ENCODE measurements at regions not wholly inside any gene's neighbourhood (a gene's known extent, or its start where the extent isn't known, plus 50 kb on each side); places are given as distances from the start of the nearest gene placed in this dataset.

GRCh38 chr11:96967616-96968015 lies 577.8 kb downstream of the JRKL start:
- no peaks in the 10 kb centered on the region for H3K36me3 ChIP-seq (ENCODE audit: control insufficient read depth in 2 of 2, extremely low read depth in 1 of 2, insufficient read depth in 2 of 2, low read length in 2 of 2)
- no peak for DNase-seq (ENCODE audit: low read depth, low spot score)
- H3K4me2 ChIP-seq (ENCODE audit: control insufficient read depth, extremely low read depth, insufficient read depth, low read depth, low read length) = no peak overlapping the region
- H3K9me1 ChIP-seq (ENCODE audit: control insufficient read depth, extremely low read depth, insufficient read depth, low read length) = no peaks in the 10 kb centered on the region
- no peaks in the 10 kb centered on the region for H3K27me3 ChIP-seq (ENCODE audit: control insufficient read depth, extremely low read depth, insufficient read depth, low read length)
- dilution Hi-C loops (cut with MboI; ENCODE audit: extremely low pct_ligation_motif_present, low sequenced_read_pairs) = no loop called here
- H3K79me2 ChIP-seq (ENCODE audit: control insufficient read depth, insufficient read depth, low read length) = no peaks in the 10 kb centered on the region
- H4K20me1 ChIP-seq (ENCODE audit: control insufficient read depth, extremely low read depth, insufficient read depth, low read length) = no peaks in the 10 kb centered on the region
- TF ChIP-seq EZH2 (IDR thresholded peaks at IDR 0.05; ENCODE audit: low read length) (no peak), CTCF (optimal IDR thresholded peaks at IDR 0.05 in 1 of 3, IDR thresholded peaks at IDR 0.05 in 1 of 3, conservative IDR thresholded peaks at IDR 0.05 in 1 of 3; ENCODE audit: extremely low read depth in 1 of 3, insufficient read depth in 2 of 3, low read length in 3 of 3) (no peak)
- H3K4me1 ChIP-seq (ENCODE audit: control insufficient read depth, extremely low read depth, insufficient read depth, low read length) = no peaks in the 10 kb centered on the region
- H3K9me3 ChIP-seq (ENCODE audit: control insufficient read depth, low read depth, low read length) = no peaks in the 10 kb centered on the region
- no peak overlapping the region for H3K9ac ChIP-seq (ENCODE audit: control insufficient read depth, extremely low read depth, insufficient read depth, low read length)
- H3K27ac ChIP-seq (ENCODE audit: control insufficient read depth, insufficient read depth, low read length) = no peak overlapping the region
- no peak overlapping the region for H2AFZ ChIP-seq (ENCODE audit: control insufficient read depth, low read length)
- no peak overlapping the region for H3K4me3 ChIP-seq (ENCODE audit: control insufficient read depth in 2 of 3, extremely low read depth in 1 of 3, insufficient read depth in 2 of 3, low read depth in 1 of 3, low read length in 3 of 3)
- no peak for FAIRE-seq

GRCh38 chr11:96969251-96969650 lies 579.4 kb downstream of the JRKL start:
- no peaks in the 10 kb centered on the region for H3K79me2 ChIP-seq (ENCODE audit: control insufficient read depth, insufficient read depth, low read length)
- no peak overlapping the region for H3K9ac ChIP-seq (ENCODE audit: control insufficient read depth, extremely low read depth, insufficient read depth, low read length)
- FAIRE-seq = no peak
- H3K36me3 ChIP-seq (ENCODE audit: control insufficient read depth in 2 of 2, extremely low read depth in 1 of 2, insufficient read depth in 2 of 2, low read length in 2 of 2) = no peaks in the 10 kb centered on the region
- H3K27me3 ChIP-seq (ENCODE audit: control insufficient read depth, extremely low read depth, insufficient read depth, low read length) = no peaks in the 10 kb centered on the region
- dilution Hi-C loops (cut with MboI; ENCODE audit: extremely low pct_ligation_motif_present, low sequenced_read_pairs) = no loop called here
- H3K9me3 ChIP-seq (ENCODE audit: control insufficient read depth, low read depth, low read length) = no peaks in the 10 kb centered on the region
- no peaks in the 10 kb centered on the region for H4K20me1 ChIP-seq (ENCODE audit: control insufficient read depth, extremely low read depth, insufficient read depth, low read length)
- TF ChIP-seq EZH2 (IDR thresholded peaks at IDR 0.05; ENCODE audit: low read length) (no peak), CTCF (optimal IDR thresholded peaks at IDR 0.05 in 1 of 3, IDR thresholded peaks at IDR 0.05 in 1 of 3, conservative IDR thresholded peaks at IDR 0.05 in 1 of 3; ENCODE audit: extremely low read depth in 1 of 3, insufficient read depth in 2 of 3, low read length in 3 of 3) (no peak)
- no peak overlapping the region for H2AFZ ChIP-seq (ENCODE audit: control insufficient read depth, low read length)
- no peaks in the 10 kb centered on the region for H3K4me1 ChIP-seq (ENCODE audit: control insufficient read depth, extremely low read depth, insufficient read depth, low read length)
- H3K27ac ChIP-seq (ENCODE audit: control insufficient read depth, insufficient read depth, low read length) = no peak overlapping the region
- H3K4me2 ChIP-seq (ENCODE audit: control insufficient read depth, extremely low read depth, insufficient read depth, low read depth, low read length) = no peak overlapping the region
- H3K4me3 ChIP-seq (ENCODE audit: control insufficient read depth in 2 of 3, extremely low read depth in 1 of 3, insufficient read depth in 2 of 3, low read depth in 1 of 3, low read length in 3 of 3) = no peak overlapping the region
- no peaks in the 10 kb centered on the region for H3K9me1 ChIP-seq (ENCODE audit: control insufficient read depth, extremely low read depth, insufficient read depth, low read length)
- no peak for DNase-seq (ENCODE audit: low read depth, low spot score)
